GM12873 (cell line): ENCODE measurements at regions not wholly inside any gene's neighbourhood (a gene's known extent, or its start where the extent isn't known, plus 50 kb on each side); places are given as distances from the start of the nearest gene placed in this dataset.

Experiments used
- CTCF ChIP-seq: IDR thresholded peaks from 2 replicates; pipeline ENCODE4 v1.5.1; 2012; ENCODE audit warnings: low read depth, mild to moderate bottlenecking, moderate library complexity, low read length, control low read depth; ENCODE audit not compliant: insufficient read depth; ENCODE audit errors: missing control alignments

- no peak for TF ChIP-seq CTCF
Observed at GRCh38 chr13:44211704-44212346, 161.8 kb upstream of the SERP2 start.

GRCh38 chr13:44212633-44213396 is 160.8 kb upstream of the SERP2 start:
- TF ChIP-seq CTCF = no peak

GRCh38 chr13:44218501-44219240 is 155.0 kb upstream of the SERP2 start:
- no peak for TF ChIP-seq CTCF

GRCh38 chr13:44219577-44220548 is 153.8 kb upstream of the SERP2 start:
- no peak for TF ChIP-seq CTCF

- no peak for TF ChIP-seq CTCF
Observed at GRCh38 chr13:44220948-44221347, 152.7 kb upstream of the SERP2 start.

- TF ChIP-seq CTCF = no peak
Observed at GRCh38 chr13:44221657-44222056, 152.0 kb upstream of the SERP2 start.
